Stimulated activated naive CD4-positive, alpha-beta T cell (primary cell): ENCODE measurements at regions not wholly inside any gene's neighbourhood (a gene's known extent, or its start where the extent isn't known, plus 50 kb on each side); places are given as distances from the start of the nearest gene placed in this dataset.
"Not testable (repeated sequence)": the region's sequence is repeated elsewhere in the genome, so short reads cannot be mapped to it uniquely, and the experiment has no call there.

Experiments used
- DNase-seq, 6 experiments: peaks; one replicate each; lab custom pipeline; 2025; lab: John Stamatoyannopoulos, UW

DNA sequence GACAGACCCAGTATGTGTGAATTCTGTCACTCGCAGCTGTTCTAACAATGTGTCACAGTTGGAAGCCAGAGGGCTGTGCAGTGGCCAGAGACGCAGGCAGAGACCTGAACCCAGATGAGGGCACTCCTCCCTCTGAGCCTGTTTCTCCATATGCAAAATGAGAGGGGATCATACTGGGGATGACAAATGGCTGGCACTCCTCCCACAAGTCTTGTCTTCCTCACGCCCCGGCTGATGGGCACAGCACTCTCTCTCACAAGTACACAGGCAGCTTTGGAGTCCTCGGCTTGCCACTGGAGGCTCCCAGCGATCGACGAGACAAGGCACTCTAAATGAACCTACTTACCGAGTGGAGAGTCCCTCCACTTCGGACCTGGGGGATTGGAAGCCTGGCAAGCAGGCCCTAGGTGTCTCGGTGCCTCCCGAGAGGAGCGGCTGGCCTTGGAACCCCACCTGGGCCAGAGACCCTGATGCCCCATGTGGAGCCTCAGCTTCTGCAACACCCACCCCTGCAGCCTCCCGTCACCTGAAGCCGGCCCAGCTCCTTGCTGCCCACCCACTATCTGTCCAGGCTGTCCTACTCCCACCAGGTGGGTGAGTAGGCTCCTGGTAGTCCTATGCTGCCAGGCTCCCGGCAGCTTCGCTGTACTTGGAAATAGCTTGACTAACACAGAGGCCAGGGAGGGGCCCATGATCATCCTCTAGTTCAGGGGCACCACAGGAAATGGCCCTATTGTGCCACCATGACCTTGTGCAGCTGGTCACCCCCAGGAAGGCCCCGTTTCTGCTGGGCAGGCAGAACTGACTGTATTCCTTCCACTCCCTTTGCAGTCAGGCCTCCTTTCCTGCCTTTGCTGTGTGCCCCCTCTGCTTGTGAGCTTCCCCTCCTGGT is 65.0 kb upstream of the IQSEC1 start:
- no peak for DNase-seq

DNA sequence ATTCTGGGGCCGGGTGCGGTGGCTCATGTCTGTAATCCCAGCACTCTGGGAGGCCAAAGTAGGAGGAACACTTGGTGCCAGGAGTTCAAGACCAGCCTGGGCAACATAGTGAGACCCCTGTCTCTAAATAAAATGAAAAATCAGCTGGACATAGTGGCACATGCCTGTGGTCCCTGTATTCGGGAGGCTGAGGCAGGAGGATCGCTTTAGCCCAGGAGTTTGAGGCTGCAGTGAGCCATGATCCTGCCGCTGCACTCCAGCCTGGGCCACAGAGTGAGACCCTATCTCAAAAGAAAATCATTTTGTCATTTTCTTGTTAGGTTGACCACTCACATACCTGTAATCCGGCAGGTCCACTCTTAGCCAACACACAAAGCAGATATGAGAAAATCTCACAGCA is 63.6 kb upstream of the IQSEC1 start:
- DNase-seq = not testable (repeated sequence)

DNA sequence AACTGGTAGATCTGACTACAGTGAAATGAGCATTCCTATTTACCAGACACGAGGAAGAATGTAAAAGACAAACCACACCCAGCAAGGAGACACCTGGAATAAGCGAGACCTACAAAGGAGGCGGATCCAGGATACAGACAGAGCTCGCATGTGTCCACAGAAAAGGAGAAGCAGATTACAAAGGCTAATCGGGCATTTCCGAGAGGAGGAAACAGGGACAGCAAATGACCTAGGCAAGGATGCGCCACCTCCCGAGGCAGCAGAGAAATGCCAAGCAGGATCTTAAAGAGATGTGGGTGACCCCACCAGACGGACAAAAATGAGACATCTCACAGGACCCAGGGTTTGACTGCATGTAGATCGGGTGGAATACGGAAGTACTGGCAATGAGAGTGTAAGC is 63.2 kb upstream of the IQSEC1 start:
- no peak for DNase-seq

DNA sequence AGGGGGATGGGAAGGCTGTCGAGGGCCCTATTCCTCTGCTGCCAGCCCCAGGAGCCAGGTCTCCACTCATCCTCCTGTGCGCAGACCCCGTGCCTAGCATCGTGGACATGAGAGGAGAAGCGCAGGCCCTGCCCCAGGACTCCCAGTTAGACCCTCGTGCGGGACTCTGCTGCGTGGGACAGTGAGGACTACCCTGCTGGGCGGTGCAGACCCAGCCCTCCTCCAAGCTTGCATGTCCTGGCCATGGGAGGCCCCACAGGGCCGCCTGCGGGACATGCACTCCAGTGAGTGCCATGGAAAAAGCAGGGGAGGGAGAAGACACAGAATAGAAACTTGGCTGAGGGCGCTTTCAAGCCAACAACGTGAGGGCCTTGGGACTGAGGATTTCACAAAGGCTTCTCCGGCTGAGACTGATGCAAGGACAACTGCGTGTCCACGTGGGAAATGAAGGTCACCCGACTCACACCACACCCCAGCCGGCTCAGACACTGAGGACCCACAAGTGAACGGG is 62.6 kb upstream of the IQSEC1 start:
- no peak for DNase-seq

DNA sequence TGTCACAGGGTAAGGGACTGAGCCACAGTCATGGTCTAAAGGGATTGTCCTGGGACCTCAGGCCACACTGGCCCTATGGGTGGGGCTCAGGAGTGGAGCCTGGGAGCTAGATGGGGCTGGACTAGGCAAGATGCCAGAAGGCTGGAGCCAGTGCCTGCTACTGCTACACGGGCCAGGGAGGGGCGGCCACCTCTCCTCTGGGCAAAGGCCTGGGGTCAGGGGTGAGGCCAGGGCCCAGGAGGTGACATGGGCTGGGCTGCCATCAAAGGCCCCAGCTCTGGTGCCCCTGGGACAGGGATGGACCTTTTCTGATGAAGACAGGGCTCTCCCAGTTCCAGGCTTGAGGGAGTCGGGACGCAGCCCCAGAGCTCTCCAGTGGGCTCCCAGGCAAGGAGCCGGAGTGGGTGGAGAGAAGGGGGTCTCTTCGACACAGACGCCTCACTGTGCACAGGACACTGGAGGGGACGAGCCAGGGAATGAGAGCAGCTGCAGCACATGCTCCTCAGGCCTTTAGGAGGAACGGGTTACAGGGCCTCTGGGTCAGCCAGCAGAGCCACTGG is 62.1 kb upstream of the IQSEC1 start:
- no peak for DNase-seq

DNA sequence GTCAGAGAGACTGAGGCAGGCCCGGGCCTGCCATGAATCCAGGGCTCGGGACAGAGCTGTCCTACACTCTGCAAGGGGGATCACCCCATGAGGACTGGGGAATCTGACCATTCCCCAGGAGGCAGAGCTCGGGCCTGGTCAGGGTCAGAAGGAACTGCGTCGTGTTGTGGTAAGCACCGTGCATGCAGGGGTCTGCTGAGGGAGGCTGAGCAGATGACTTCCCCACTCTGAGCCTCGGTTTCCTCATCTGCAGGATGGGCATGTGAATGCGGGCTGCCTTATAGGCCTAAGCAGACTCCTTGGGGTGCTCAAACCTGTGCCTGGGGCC is 61.6 kb upstream of the IQSEC1 start:
- no peak for DNase-seq

DNA sequence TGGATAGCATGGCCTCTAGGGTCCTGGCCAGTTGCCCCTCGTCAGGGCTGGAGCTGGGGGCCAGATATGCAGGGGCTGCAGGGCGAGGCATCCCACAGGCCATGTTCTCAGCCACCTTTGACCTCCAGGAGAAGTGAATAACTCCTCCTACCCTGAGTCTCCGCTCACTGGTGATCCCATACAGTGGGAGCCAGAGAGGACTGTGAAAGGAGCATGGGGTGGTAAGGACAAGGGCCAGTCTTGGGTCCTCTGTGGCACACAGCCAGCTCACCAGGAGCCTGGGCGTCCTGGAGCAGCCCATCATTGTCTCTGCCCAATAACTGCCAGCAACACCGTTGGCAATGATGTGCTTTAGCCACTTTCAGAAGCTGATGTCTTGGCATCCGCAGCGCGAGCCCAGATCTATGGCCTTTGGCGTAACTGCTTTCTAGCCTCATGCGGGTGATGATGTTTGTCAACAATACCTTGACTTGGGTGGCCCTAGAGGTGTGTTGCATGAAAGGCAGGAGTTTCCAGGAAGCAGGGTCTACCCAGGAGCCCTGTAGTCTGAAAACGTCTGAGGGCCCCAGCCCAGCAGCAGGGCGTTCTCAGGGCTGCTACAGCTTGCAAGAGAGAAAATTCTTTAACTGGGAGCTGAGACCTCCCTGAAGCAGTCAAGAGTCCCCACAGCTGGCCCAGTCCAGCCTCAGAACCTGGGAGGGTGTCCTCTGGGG is 61.1 kb upstream of the IQSEC1 start:
- no peak for DNase-seq

DNA sequence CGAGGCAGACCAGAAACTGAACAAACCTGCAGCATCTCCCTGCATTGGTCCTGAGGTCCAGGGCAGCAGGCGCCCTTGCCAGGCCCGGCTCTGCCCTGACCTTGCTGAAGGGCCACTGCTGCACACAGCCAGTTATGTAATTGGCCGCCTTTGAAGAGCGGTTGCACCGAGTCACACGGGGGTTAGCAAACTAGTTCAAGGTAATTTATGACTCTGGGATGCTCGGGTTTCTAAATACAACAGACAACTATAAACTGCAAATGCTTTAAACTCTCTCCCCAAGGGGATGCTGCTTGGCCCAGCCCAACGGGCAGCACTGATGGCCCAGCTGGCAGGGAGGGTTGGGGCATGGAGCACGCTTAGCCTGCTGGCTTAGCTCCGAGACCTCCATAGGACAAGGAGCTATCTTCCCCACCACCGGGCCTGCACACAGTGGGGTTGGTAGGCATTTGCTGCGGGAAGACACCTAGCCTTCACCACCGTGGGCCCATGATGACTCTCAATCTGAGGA is 60.3 kb upstream of the IQSEC1 start:
- DNase-seq = no peak

DNA sequence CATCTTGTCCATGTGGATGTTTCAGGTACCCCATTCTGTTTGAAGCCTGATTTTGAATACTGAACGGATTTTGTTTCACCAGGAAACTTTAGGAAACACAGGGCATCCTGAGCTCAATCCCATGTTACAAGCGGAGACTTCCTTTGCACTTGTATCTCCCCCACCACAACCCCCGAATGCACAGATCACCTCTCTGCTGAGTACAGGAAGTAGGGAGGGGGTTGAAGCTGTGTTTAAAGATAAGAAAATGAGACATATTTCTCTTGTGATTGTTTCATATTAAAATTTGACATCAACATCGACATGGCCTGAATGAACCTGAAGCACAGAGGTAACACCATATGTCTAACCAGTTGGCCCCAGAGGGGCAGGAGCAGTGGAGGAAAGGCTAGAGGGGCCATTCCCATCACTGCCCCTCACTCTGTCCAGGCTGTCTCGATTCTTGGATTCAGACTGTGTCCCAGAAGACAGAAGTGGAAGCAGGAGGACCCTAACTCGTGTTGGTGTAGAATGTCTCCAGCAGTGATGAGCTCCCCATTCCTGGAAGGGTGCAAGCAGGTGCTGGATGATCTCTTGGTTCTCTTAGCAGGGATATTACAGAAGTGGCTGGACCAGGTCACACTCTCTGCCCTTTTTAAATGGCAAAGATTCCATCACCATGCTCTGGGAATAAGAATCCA is 59.6 kb upstream of the IQSEC1 start:
- no peak for DNase-seq

DNA sequence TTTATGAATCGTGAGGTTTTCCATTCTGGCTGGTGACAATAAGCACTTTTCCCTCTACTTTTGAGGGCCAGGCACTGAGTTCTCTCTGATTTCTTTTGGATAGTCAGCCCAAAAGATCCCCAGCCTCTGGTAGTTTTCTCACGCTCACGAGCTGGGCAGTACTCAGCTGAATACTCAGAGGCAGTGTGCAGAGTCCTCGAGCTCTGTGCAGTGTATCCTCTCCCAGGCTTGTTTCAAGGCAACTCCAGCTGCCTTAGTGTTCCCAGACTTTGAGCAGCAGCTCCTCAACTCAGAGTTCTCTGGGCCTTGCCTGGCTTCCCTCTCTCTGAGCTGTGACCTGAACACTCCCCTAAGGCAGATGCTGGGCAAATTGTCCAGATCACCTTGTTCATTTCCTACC is 59.1 kb upstream of the IQSEC1 start:
- no peak for DNase-seq

DNA sequence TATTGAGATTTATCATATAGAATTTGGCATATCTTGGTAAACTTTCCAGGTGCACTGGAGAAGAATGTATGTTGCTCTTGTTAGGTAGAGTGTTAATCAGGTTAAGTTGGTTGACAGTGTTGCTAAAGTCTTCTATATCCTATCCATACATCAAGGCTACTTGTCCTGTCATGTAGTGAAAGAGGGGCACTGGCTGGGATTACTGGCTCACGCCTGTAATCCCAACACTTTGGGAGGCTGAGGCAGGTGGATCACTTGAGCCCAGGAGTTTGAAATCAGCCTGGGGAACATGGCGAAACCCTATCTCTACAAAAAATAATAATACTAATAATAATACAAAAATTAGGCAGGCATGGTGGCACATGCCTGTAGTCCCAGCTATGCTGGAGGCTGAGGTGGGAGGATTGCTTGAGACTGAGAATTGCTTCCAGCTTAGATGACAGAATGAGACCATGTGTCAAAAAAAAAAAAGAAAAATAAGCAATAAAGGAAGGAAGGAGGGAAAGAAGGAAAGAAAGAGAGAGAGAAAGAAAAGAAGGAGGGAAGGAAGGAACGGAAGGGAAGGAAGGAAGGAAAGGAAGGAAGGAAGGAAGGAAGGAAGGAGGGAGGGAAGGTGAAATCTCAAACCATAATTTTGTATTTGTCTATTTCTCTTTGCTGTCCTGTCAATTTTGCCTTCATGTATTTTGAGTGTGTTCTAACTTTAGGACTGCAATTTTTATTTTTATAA is 57.4 kb upstream of the IQSEC1 start:
- no peak for DNase-seq

DNA sequence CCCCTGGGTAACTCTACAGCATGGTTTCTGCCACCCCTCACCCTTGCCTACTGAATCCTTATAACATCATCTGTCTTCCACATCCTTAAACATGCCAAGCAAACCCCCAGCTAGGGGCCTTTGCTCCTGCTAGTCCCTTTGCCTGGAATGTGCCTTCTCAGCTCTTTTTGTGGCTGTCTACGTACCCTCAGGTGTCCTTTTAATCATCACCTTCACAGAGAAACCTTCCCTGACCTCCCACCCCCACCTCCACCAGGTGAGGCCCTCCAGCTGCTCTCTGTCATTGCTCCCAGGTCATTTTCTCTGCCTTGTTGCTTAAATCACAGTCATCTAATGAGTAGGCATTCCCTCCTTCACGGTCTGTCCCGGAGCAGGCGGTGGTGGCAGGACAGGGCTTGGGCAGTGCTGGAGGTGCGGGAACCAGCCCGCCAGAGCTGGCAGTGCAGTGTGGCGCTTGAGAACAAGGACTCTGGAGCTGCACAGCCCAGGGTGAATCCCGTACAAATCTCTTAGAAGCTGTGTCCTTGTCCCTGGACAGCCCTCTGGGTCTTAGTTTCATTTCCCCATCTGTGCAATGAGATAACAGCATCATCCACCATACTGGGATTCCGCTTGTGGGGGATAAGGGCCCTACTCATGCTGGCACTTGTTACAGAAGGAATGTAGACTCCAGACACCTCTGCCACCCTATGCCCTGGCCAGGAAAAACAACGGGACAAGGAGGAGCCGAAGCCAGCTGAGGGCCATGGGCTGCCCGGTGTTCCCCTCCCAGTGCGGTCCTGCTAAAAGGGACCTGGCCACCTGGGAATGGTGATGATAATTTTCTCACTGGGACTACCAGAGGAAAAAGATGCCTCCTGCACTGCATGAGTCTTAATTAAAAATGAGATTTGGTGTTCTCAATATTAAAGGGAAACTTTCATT is 52.1 kb upstream of the IQSEC1 start:
- DNase-seq = no peak

DNA sequence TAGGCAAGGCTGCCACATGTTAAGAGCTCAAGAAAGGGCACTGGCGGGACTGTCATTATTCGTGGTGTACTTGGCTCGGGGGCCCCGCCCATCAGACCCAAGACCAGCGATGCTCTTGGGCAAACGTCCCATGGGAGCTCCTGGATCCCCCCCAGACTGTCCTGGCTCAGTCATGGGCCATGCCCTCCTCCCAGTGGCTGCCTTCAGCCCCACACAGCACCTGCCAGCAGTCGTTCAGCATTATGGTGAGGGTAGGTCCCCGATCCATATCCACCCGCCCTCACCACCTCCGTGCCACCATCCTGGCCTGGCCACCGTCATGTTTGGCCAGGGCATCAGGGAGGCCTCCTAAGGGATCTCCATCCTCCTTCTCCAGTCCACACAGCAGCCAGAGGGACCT is 51.4 kb upstream of the IQSEC1 start:
- DNase-seq = no peak

DNA sequence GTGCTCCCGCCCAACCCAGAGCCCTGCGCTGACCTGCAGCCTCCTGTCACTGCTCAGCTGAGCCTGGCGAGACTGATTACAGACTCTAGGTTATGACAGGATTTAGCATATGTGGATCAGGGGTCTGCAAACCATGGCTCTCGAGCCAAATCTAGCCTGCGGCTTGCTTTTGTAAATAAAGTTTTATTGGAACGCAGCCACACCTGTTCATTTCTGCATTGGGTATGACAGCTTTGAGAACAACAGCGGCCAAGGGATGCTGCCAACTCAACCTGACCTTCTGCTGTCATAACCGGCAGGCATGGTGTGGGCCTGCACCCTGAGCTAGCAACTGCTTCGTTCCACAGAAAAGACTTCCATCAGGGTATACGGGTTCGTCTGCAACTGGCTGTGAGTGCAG is 50.5 kb upstream of the IQSEC1 start:
- no peak for DNase-seq

DNA sequence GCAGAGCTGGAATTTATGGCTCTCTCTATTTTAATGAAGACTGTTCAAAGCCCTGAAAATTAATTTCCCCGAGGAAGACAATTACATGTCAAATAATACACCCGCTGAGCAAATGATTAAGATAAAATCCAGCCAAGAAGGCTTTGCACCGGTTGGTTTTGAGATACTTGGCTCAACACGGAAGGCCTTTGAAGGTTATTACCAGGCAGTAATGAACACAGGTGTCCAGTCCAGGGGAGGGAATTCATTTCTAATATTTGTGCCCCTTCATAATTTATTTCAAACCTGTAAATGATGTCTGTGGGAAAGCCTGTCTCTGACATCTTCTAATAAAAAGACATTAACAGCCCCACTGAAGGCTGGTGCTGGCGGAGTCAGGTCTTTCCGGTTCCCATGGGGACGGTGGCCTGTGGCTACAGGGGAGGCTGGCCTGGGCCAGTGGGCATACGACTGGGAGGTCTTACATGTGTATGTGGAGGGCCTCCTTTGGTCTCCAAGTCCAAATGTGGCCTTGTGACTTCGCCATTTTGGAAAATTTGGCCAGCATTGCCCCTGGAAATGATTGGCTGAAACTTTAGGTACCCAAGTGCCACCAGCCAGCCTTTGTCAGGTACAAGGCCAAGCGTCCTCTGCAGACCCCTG is 49.9 kb upstream of the IQSEC1 start:
- DNase-seq = no peak
